WTC11 (cell line): ENCODE measurements at regions not wholly inside any gene's neighbourhood (a gene's known extent, or its start where the extent isn't known, plus 50 kb on each side); places are given as distances from the start of the nearest gene placed in this dataset.

Experiments
- ATAC-seq: fragments of 200-7000 bp; cut with Tn5 transposase; 2 replicates; pipeline ENCODE4 v1.10.0; 2021; ENCODE audit warnings: mild to moderate bottlenecking, moderate library complexity
- CTCF ChIA-PET: fragments of 300-600 bp; sonication (Branson Sonifier 250); formaldehyde crosslinking; loops from one replicate; lab custom pipeline; 2021; ENCODE audit warnings: antibody characterized with exemption; lab: Charles Lee
- POLR2A ChIA-PET: fragments of 350-600 bp; sonication (Branson Sonifier 250); formaldehyde crosslinking; loops from one replicate; lab custom pipeline; 2021; ENCODE audit warnings: antibody characterized with exemption; lab: Charles Lee
- DNase-seq: peaks from one replicate; pipeline ENCODE4 v3.0.0; 2021; ENCODE audit warnings: low spot score
- H3K27ac Mint-ChIP-seq: 2 replicates; pipeline ENCODE4 v1.8.0; 2021; ENCODE audit warnings: mixed read lengths
- H3K27me3 Mint-ChIP-seq: 2 replicates; pipeline ENCODE4 v1.8.0; 2021; ENCODE audit warnings: low read depth, mild to moderate bottlenecking, moderate library complexity, mixed read lengths
- H3K36me3 Mint-ChIP-seq: 2 replicates; pipeline ENCODE4 v1.8.0; 2021; ENCODE audit warnings: mixed read lengths
- H3K4me1 Mint-ChIP-seq: 2 replicates; pipeline ENCODE4 v1.8.0; 2022; ENCODE audit warnings: mixed read lengths
- H3K4me3 Mint-ChIP-seq: 2 replicates; pipeline ENCODE4 v1.8.0; 2021; ENCODE audit warnings: mild to moderate bottlenecking, moderate library complexity, mixed read lengths
- H3K9me3 Mint-ChIP-seq: 2 replicates; pipeline ENCODE4 v1.8.0; 2021; ENCODE audit warnings: mixed read lengths
- AR ChIP-seq: fragments of 250-450 bp; sonication (Bioruptor Pico); IDR thresholded peaks from 2 replicates; pipeline ENCODE4 v1.9.0; 2021; ENCODE audit warnings: mild to moderate bottlenecking
- CDX4 ChIP-seq: fragments of 250-450 bp; sonication (Bioruptor Pico); IDR thresholded peaks from 2 replicates; pipeline ENCODE4 v1.9.0; 2021; ENCODE audit warnings: moderate library complexity, mild to moderate bottlenecking, inconsistent platforms, borderline replicate concordance
- E2F1 ChIP-seq: sonication (generic); formaldehyde crosslinking; IDR thresholded peaks from 2 replicates; pipeline ENCODE4 v1.8.0; 2022; ENCODE audit warnings: mild to moderate bottlenecking, missing genetic modification reagents
- E2F4 ChIP-seq: sonication (generic); formaldehyde crosslinking; IDR thresholded peaks from 2 replicates; pipeline ENCODE4 v1.8.1; 2022; ENCODE audit warnings: low read depth, mild to moderate bottlenecking, moderate library complexity, missing genetic modification reagents, borderline replicate concordance
- GABPB1 ChIP-seq: sonication (generic); formaldehyde crosslinking; IDR thresholded peaks from 2 replicates; pipeline ENCODE4 v1.8.1; 2023; ENCODE audit warnings: mild to moderate bottlenecking, missing genetic modification reagents
- IRF2 ChIP-seq: sonication (generic); formaldehyde crosslinking; IDR thresholded peaks from 2 replicates; pipeline ENCODE4 v1.8.0; 2022; ENCODE audit warnings: low read depth, missing genetic modification reagents, borderline replicate concordance
- MXD4 ChIP-seq: fragments of 250-450 bp; sonication (Bioruptor Pico); IDR thresholded peaks from 2 replicates; pipeline ENCODE4 v1.8.0; 2021; ENCODE audit warnings: mild to moderate bottlenecking, moderate library complexity, borderline replicate concordance
- PREB ChIP-seq: sonication (generic); formaldehyde crosslinking; IDR thresholded peaks from 2 replicates; pipeline ENCODE4 v1.8.1; 2022; ENCODE audit warnings: mild to moderate bottlenecking, missing genetic modification reagents, moderate library complexity, borderline replicate concordance
- SMAD3 ChIP-seq: sonication (generic); formaldehyde crosslinking; IDR thresholded peaks from 2 replicates; pipeline ENCODE4 v1.8.0; 2022; ENCODE audit warnings: missing genetic modification reagents, mild to moderate bottlenecking, borderline replicate concordance
- SMAD4 ChIP-seq: sonication (generic); formaldehyde crosslinking; IDR thresholded peaks from 2 replicates; pipeline ENCODE4 v1.8.0; 2022; ENCODE audit warnings: mild to moderate bottlenecking, missing genetic modification reagents
- TCF7 ChIP-seq: sonication (generic); formaldehyde crosslinking; IDR thresholded peaks from 2 replicates; pipeline ENCODE4 v1.8.0; 2022; ENCODE audit warnings: mild to moderate bottlenecking, low read depth, missing genetic modification reagents, moderate library complexity
- USF2 ChIP-seq: sonication (generic); formaldehyde crosslinking; IDR thresholded peaks from 2 replicates; pipeline ENCODE4 v1.8.1; 2023; ENCODE audit warnings: mild to moderate bottlenecking, missing genetic modification reagents, moderate library complexity
- ZNF423 ChIP-seq: fragments of 250-450 bp; sonication (Bioruptor Pico); IDR thresholded peaks from 2 replicates; pipeline ENCODE4 v2.1.2; 2022; ENCODE audit warnings: mild to moderate bottlenecking, moderate library complexity
- ZNF532 ChIP-seq: fragments of 250-450 bp; sonication (Bioruptor Pico); IDR thresholded peaks from 2 replicates; pipeline ENCODE4 v1.9.0; 2021; ENCODE audit warnings: mild to moderate bottlenecking, borderline replicate concordance
- ZSCAN18 ChIP-seq: fragments of 250-450 bp; sonication (Bioruptor Pico); IDR thresholded peaks from 2 replicates; pipeline ENCODE4 v2.1.2; 2022; ENCODE audit warnings: mild to moderate bottlenecking, moderate library complexity

- Mint-ChIP-seq H3K36me3 (no peaks in the 10 kb centered on the region), H3K4me1 (no peaks in the 10 kb centered on the region), H3K4me3 (no peak overlapping the region), H3K27ac (no peak overlapping the region), H3K9me3 (no peaks in the 10 kb centered on the region), H3K27me3 (no peaks in the 10 kb centered on the region)
- ChIA-PET POLR2A (no interaction called here), CTCF (no interaction called here)
- no peak for ATAC-seq
- no peak for TF ChIP-seq CDX4 (CRISPR knock-in tag)
- TF ChIP-seq TCF7 (CRISPR knock-in tag): no peak
- no peak for TF ChIP-seq ZNF423 (CRISPR knock-in tag)
- TF ChIP-seq E2F1: no peak
- TF ChIP-seq SMAD4 (CRISPR knock-in tag): no peak
- no peak for TF ChIP-seq GABPB1 (CRISPR knock-in tag)
- no peak for TF ChIP-seq E2F4 (CRISPR knock-in tag)
- no peak for TF ChIP-seq IRF2
- TF ChIP-seq MXD4 (CRISPR knock-in tag): no peak
- no peak for TF ChIP-seq ZSCAN18
- no peak for TF ChIP-seq SMAD3 (CRISPR knock-in tag)
- TF ChIP-seq AR (CRISPR knock-in tag): no peak
- TF ChIP-seq PREB (CRISPR knock-in tag): no peak
- TF ChIP-seq ZNF532 (CRISPR knock-in tag): no peak
- TF ChIP-seq USF2 (CRISPR knock-in tag): no peak
- no peak for DNase-seq
Measured at GRCh38 chr3:105040026-105040622, 326.6 kb upstream of the ALCAM start.
